ENCODE measurements at regions not wholly inside any gene's neighbourhood (a gene's known extent, or its start where the extent isn't known, plus 50 kb on each side); places are given as distances from the start of the nearest gene placed in this dataset.

GRCh38 chr20:11796026-11796425 lies 121.7 kb upstream of the BTBD3 start:
- intact Hi-C loops (cut with micrococcal nuclease) = no loop called here
- no peaks in the 10 kb centered on the region for H3K4me1 Mint-ChIP-seq (ENCODE audit: low read depth)
- no peak overlapping the region for H3K27ac Mint-ChIP-seq
- peaks cover 2% of the 10 kb centered on the region for H3K27me3 Mint-ChIP-seq (ENCODE audit: low read depth)
- no peak overlapping the region for H3K4me3 Mint-ChIP-seq
- CTCF ChIA-PET = interaction anchor here (0.5 to 0.6 kb wide), 2 partner anchors 56 to 923 kb away, joined by 3 read pairs; no protein-coding TSS in a partner anchor
- no peak for DNase-seq
- H3K36me3 Mint-ChIP-seq (ENCODE audit: low read depth) = no peaks in the 10 kb centered on the region
- no peaks in the 10 kb centered on the region for H3K9me3 Mint-ChIP-seq

- no peak for DNase-seq
- intact Hi-C loops (cut with micrococcal nuclease) = no loop called here
- Mint-ChIP-seq H3K4me3 (no peak overlapping the region), H3K27me3 (ENCODE audit: low read depth) (peaks cover 2% of the 10 kb centered on the region), H3K4me1 (ENCODE audit: low read depth) (no peaks in the 10 kb centered on the region), H3K9me3 (no peaks in the 10 kb centered on the region), H3K27ac (no peak overlapping the region), H3K36me3 (ENCODE audit: low read depth) (no peaks in the 10 kb centered on the region)
- CTCF ChIA-PET = no interaction called here
Measured at GRCh38 chr20:11797156-11797555, 120.5 kb upstream of the BTBD3 start.

- Mint-ChIP-seq H3K27me3 (ENCODE audit: low read depth) (peaks cover 2% of the 10 kb centered on the region), H3K27ac (no peak overlapping the region), H3K9me3 (peaks cover 1% of the 10 kb centered on the region), H3K36me3 (ENCODE audit: low read depth) (no peaks in the 10 kb centered on the region), H3K4me3 (no peak overlapping the region), H3K4me1 (ENCODE audit: low read depth) (no peaks in the 10 kb centered on the region)
- no peak for DNase-seq
- CTCF ChIA-PET = no interaction called here
- intact Hi-C loops (cut with micrococcal nuclease) = no loop called here
Measured at GRCh38 chr20:11799281-11799684, 118.4 kb upstream of the BTBD3 start.

- no peak for DNase-seq
- Mint-ChIP-seq H3K36me3 (ENCODE audit: low read depth) (no peaks in the 10 kb centered on the region), H3K27ac (no peak overlapping the region), H3K9me3 (peaks cover 1% of the 10 kb centered on the region), H3K4me1 (ENCODE audit: low read depth) (no peaks in the 10 kb centered on the region), H3K4me3 (no peak overlapping the region), H3K27me3 (ENCODE audit: low read depth) (peaks cover 2% of the 10 kb centered on the region)
- CTCF ChIA-PET = no interaction called here
- intact Hi-C loops (cut with micrococcal nuclease) = no loop called here
Measured at GRCh38 chr20:11807054-11808048, 110.3 kb upstream of the BTBD3 start.

- Mint-ChIP-seq H3K4me1 (ENCODE audit: low read depth) (no peaks in the 10 kb centered on the region), H3K9me3 (no peaks in the 10 kb centered on the region), H3K4me3 (no peak overlapping the region), H3K27me3 (ENCODE audit: low read depth) (peaks cover 2% of the 10 kb centered on the region), H3K27ac (no peak overlapping the region), H3K36me3 (ENCODE audit: low read depth) (no peaks in the 10 kb centered on the region)
- CTCF ChIA-PET = no interaction called here
- no peak for DNase-seq
- intact Hi-C loops (cut with micrococcal nuclease) = no loop called here
Measured at GRCh38 chr20:11808841-11809240, 108.9 kb upstream of the BTBD3 start.

GRCh38 chr20:11810311-11811083 lies 107.2 kb upstream of the BTBD3 start:
- intact Hi-C loops (cut with micrococcal nuclease) = no loop called here
- Mint-ChIP-seq H3K4me3 (no peak overlapping the region), H3K27me3 (ENCODE audit: low read depth) (peaks cover 2% of the 10 kb centered on the region), H3K4me1 (ENCODE audit: low read depth) (no peaks in the 10 kb centered on the region), H3K9me3 (no peaks in the 10 kb centered on the region), H3K27ac (no peak overlapping the region), H3K36me3 (ENCODE audit: low read depth) (no peaks in the 10 kb centered on the region)
- CTCF ChIA-PET = interaction anchor here (0.6 kb wide), 1 partner anchor 267 kb away, joined by 3 read pairs; no protein-coding TSS in a partner anchor
- no peak for DNase-seq

- Mint-ChIP-seq H3K4me3 (no peak overlapping the region), H3K27me3 (ENCODE audit: low read depth) (peaks cover 2% of the 10 kb centered on the region), H3K27ac (no peak overlapping the region), H3K36me3 (ENCODE audit: low read depth) (no peaks in the 10 kb centered on the region), H3K4me1 (ENCODE audit: low read depth) (no peaks in the 10 kb centered on the region), H3K9me3 (no peaks in the 10 kb centered on the region)
- CTCF ChIA-PET = no interaction called here
- DNase-seq = no peak
- intact Hi-C loops (cut with micrococcal nuclease) = no loop called here
Measured at GRCh38 chr20:11813106-11813890, 104.4 kb upstream of the BTBD3 start.

- no peaks in the 10 kb centered on the region for H3K4me1 Mint-ChIP-seq (ENCODE audit: low read depth)
- intact Hi-C loops (cut with micrococcal nuclease) = no loop called here
- no peak overlapping the region for H3K27ac Mint-ChIP-seq
- peaks cover 2% of the 10 kb centered on the region for H3K27me3 Mint-ChIP-seq (ENCODE audit: low read depth)
- H3K36me3 Mint-ChIP-seq (ENCODE audit: low read depth) = no peaks in the 10 kb centered on the region
- no peak for DNase-seq
- H3K9me3 Mint-ChIP-seq = no peaks in the 10 kb centered on the region
- CTCF ChIA-PET = no interaction called here
- H3K4me3 Mint-ChIP-seq = no peak overlapping the region
Measured at GRCh38 chr20:11814267-11814666, 103.4 kb upstream of the BTBD3 start.

- CTCF ChIA-PET = no interaction called here
- Mint-ChIP-seq H3K27ac (no peak overlapping the region), H3K36me3 (ENCODE audit: low read depth) (no peaks in the 10 kb centered on the region), H3K4me3 (no peak overlapping the region), H3K27me3 (ENCODE audit: low read depth) (no peaks in the 10 kb centered on the region), H3K9me3 (no peaks in the 10 kb centered on the region), H3K4me1 (ENCODE audit: low read depth) (no peaks in the 10 kb centered on the region)
- intact Hi-C loops (cut with micrococcal nuclease) = no loop called here
- no peak for DNase-seq
Measured at GRCh38 chr20:11820838-11821237, 96.9 kb upstream of the BTBD3 start.

GRCh38 chr20:11822540-11822794 lies 95.2 kb upstream of the BTBD3 start:
- Mint-ChIP-seq H3K27ac (no peak overlapping the region), H3K4me1 (ENCODE audit: low read depth) (no peaks in the 10 kb centered on the region), H3K4me3 (no peak overlapping the region), H3K27me3 (ENCODE audit: low read depth) (peaks cover 2% of the 10 kb centered on the region), H3K36me3 (ENCODE audit: low read depth) (no peaks in the 10 kb centered on the region), H3K9me3 (peaks cover 2% of the 10 kb centered on the region)
- DNase-seq = no peak
- CTCF ChIA-PET = interaction anchor here (0.6 kb wide), 1 partner anchor 64 kb away, joined by 3 read pairs; no protein-coding TSS in a partner anchor
- intact Hi-C loops (cut with micrococcal nuclease) = no loop called here

GRCh38 chr20:11826334-11826733 lies 91.4 kb upstream of the BTBD3 start:
- Mint-ChIP-seq H3K4me3 (no peak overlapping the region), H3K4me1 (ENCODE audit: low read depth) (no peaks in the 10 kb centered on the region), H3K36me3 (ENCODE audit: low read depth) (no peaks in the 10 kb centered on the region), H3K27me3 (ENCODE audit: low read depth) (peaks cover 2% of the 10 kb centered on the region), H3K27ac (no peak overlapping the region), H3K9me3 (peaks cover 2% of the 10 kb centered on the region)
- DNase-seq = no peak
- intact Hi-C loops (cut with micrococcal nuclease) = no loop called here
- CTCF ChIA-PET = no interaction called here

- DNase-seq = no peak
- no peak overlapping the region for H3K4me3 Mint-ChIP-seq
- intact Hi-C loops (cut with micrococcal nuclease) = no loop called here
- no peaks in the 10 kb centered on the region for H3K4me1 Mint-ChIP-seq (ENCODE audit: low read depth)
- no peaks in the 10 kb centered on the region for H3K36me3 Mint-ChIP-seq (ENCODE audit: low read depth)
- CTCF ChIA-PET = no interaction called here
- H3K9me3 Mint-ChIP-seq = no peaks in the 10 kb centered on the region
- peaks cover 4% of the 10 kb centered on the region for H3K27me3 Mint-ChIP-seq (ENCODE audit: low read depth)
- H3K27ac Mint-ChIP-seq = no peak overlapping the region
Measured at GRCh38 chr20:11832397-11832796, 85.3 kb upstream of the BTBD3 start.

All from activated naive CD4-positive, alpha-beta T cell treated with anti-CD3 and anti-CD28 coated beads for 36 hours (primary cell).